Naive thymus-derived CD4-positive, alpha-beta T cell (primary cell): ENCODE measurements at regions not wholly inside any gene's neighbourhood (a gene's known extent, or its start where the extent isn't known, plus 50 kb on each side); places are given as distances from the start of the nearest gene placed in this dataset.
A peak's percentile ranks its signal among the peaks of the same experiment; 100 is the strongest.

Experiments used
- ATAC-seq: fragments of 150-1000 bp; cut with Tn5 transposase; 2 replicates; pipeline ENCODE4 v1.10.0; 2021; ENCODE audit warnings: mild to moderate bottlenecking, moderate library complexity
- CTCF ChIA-PET: fragments of 350-600 bp; sonication (Branson Sonifier 250); formaldehyde crosslinking; loops from one replicate; lab custom pipeline; 2021; ENCODE audit warnings: antibody characterized with exemption; lab: Charles Lee
- POLR2A ChIA-PET: fragments of 350-600 bp; sonication (Branson Sonifier 250); formaldehyde crosslinking; loops from one replicate; lab custom pipeline; 2021; ENCODE audit warnings: antibody characterized with exemption, inconsistent platforms; lab: Charles Lee
- DNase-seq, 9 donors: peaks; one replicate each; pipeline versions ENCODE4 v3.0.0 to v3.0.0-alpha.2; 2020 to 2022; ENCODE audit warnings: mixed read lengths in 1 of 9
- H3K27ac ChIP-seq: one replicate; pipeline ENCODE4 v1.7.0; 2013; ENCODE audit warnings: mild to moderate bottlenecking, low read depth, low read length, moderate library complexity
- H3K27me3 ChIP-seq, 2 donors: one replicate each; pipeline ENCODE4 v1.7.0; 2013; ENCODE audit warnings: low read length in 2 of 2, mild to moderate bottlenecking in 2 of 2, moderate library complexity in 2 of 2; ENCODE audit not compliant: control insufficient read depth in 2 of 2, insufficient read depth in 2 of 2
- H3K36me3 ChIP-seq, 3 experiments: 1 replicate in 2 of 3; 2 replicates in 1 of 3; pipeline ENCODE4 v1.7.0; 2013; ENCODE audit warnings: low read length in 3 of 3, mild to moderate bottlenecking in 3 of 3, moderate library complexity in 1 of 3; ENCODE audit not compliant: insufficient read depth in 3 of 3, control insufficient read depth in 2 of 3
- H3K4me1 ChIP-seq, 2 donors: one replicate each; pipeline ENCODE4 v1.7.0; 2013; ENCODE audit warnings: low read length in 2 of 2, mild to moderate bottlenecking in 2 of 2, moderate library complexity in 1 of 2; ENCODE audit not compliant: control insufficient read depth in 2 of 2, insufficient read depth in 2 of 2
- H3K4me3 ChIP-seq: 2 replicates; pipeline ENCODE4 v1.7.0; 2013; ENCODE audit warnings: mild to moderate bottlenecking, low read length
- H3K9me3 ChIP-seq, 3 experiments: 1 replicate in 2 of 3; 2 replicates in 1 of 3; pipeline ENCODE4 v1.7.0; 2013; ENCODE audit warnings: low read length in 3 of 3; ENCODE audit not compliant: control insufficient read depth in 2 of 3
- H3K27ac Mint-ChIP-seq, 9 donors: one replicate each; pipeline ENCODE4 v1.8.0; 2020 to 2022; ENCODE audit warnings: mixed read lengths in 9 of 9, mild to moderate bottlenecking in 8 of 9, moderate library complexity in 5 of 9, inconsistent platforms in 2 of 9
- H3K27me3 Mint-ChIP-seq, 5 donors: one replicate each; pipeline ENCODE4 v1.8.0; 2021 to 2022; ENCODE audit warnings: mixed read lengths in 5 of 5, mild to moderate bottlenecking in 1 of 5
- H3K36me3 Mint-ChIP-seq, 5 donors: one replicate each; pipeline ENCODE4 v1.8.0; 2020 to 2022; ENCODE audit warnings: mixed read lengths in 5 of 5, mild to moderate bottlenecking in 3 of 5, inconsistent platforms in 1 of 5
- H3K4me1 Mint-ChIP-seq, 7 donors: one replicate each; pipeline ENCODE4 v1.8.0; 2020 to 2022; ENCODE audit warnings: mixed read lengths in 7 of 7, mild to moderate bottlenecking in 3 of 7, inconsistent platforms in 1 of 7
- H3K4me3 Mint-ChIP-seq, 10 donors: one replicate each; pipeline ENCODE4 v1.8.0; 2020 to 2022; ENCODE audit warnings: mild to moderate bottlenecking in 10 of 10, mixed read lengths in 10 of 10, moderate library complexity in 6 of 10, inconsistent platforms in 2 of 10
- H3K9me3 Mint-ChIP-seq, 11 donors: one replicate each; pipeline ENCODE4 v1.8.0; 2020 to 2022; ENCODE audit warnings: mixed read lengths in 11 of 11, mild to moderate bottlenecking in 4 of 11, inconsistent platforms in 1 of 11, moderate library complexity in 1 of 11
- intact Hi-C, 2 donors: fragments of 100-400 bp; cut with micrococcal nuclease; formaldehyde crosslinking; loops; one replicate each; pipeline ENCODE4 v1.15.1; 2023

DNA sequence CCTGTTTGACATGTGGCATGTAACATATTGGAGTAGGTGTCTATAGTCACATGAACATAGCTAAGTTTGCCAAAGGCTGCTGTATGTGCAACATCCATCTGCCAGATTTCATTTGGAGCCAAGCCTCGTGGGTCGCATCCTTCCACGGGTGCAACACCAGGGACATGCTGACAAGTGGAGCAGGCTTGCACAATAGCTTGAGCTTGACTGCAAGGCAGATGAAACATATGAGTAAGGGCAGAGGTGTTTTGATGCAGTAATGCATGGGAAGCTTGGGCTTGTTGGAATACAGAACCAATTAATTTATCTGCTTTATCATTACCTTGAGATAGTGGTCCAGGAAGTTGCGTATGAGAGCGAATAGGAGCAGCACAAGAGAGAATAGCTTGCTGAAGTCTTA is 74.1 kb upstream of the BTN3A2 start:
- Histone ChIP-seq H3K36me3 (no peaks in the 10 kb centered on the region), H3K27ac (no peak overlapping the region), H3K4me3 (no peak overlapping the region), H3K4me1 (no peaks in the 10 kb centered on the region), H3K9me3 (no peaks in the 10 kb centered on the region), H3K27me3 (no peaks in the 10 kb centered on the region)
- Mint-ChIP-seq H3K27ac (no peak overlapping the region), H3K4me1 (peaks cover 3 to 16% (median 11%) of the 10 kb centered on the region in 7 donors), H3K9me3 (peaks cover 0 to 12% (median 5%) of the 10 kb centered on the region in 11 donors), H3K27me3 (peaks cover 0 to 5% (median 5%) of the 10 kb centered on the region in 5 donors), H3K4me3 (no peak overlapping the region), H3K36me3 (peaks cover 0 to 8% (median 0%) of the 10 kb centered on the region in 5 donors)
- ATAC-seq (no peak), DNase-seq (no peak)
- CTCF ChIA-PET = no interaction called here
- POLR2A ChIA-PET = interaction anchor here (0.9 to 1.8 kb wide), 7 partner anchors 17 to 1581 kb away, joined by 3 to 4 read pairs (median 3); a partner anchor contains a TSS
- intact Hi-C loops = no loop called here

- POLR2A ChIA-PET = interaction anchor here (0.5 to 1.6 kb wide), 4 partner anchors 10 to 1516 kb away, joined by 4 read pairs; a partner anchor contains a TSS
- peaks cover 0 to 8% (median 0%) of the 10 kb centered on the region in 11 donors for H3K9me3 Mint-ChIP-seq
- no peak overlapping the region for H3K4me3 ChIP-seq
Observed at GRCh38 chr6:26292709-26293108, 72.3 kb upstream of the BTN3A2 start.

DNA sequence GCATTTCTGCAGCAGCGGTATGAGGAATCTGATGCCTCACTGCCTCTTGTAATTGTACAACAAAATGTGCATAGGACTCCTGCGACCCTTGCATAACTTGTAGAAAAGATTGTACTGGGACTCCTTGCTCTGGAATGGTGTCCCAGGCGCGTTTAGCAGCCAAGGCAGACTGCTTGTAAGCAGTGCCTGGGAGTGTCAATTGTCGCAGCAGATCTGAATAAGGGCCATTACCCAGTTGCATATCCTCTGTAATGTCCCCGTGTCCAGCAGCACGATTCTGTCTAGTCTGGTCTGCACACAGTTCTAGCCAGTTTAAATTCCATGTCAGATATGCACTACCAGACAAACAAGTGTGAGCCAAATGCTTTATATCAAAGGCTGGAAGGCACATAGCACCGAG is 70.7 kb upstream of the BTN3A2 start:
- POLR2A ChIA-PET = interaction anchor here (0.6 to 1.3 kb wide), 2 partner anchors 9 to 270 kb away, joined by 4 to 6 read pairs; no protein-coding TSS in a partner anchor
- no peak overlapping the region for H3K4me3 Mint-ChIP-seq

More at GRCh38 chr6:26292709-26293108, 72.3 kb upstream of the BTN3A2 start:
- no peak for ATAC-seq
- Mint-ChIP-seq H3K36me3 (peaks cover 0 to 6% (median 0%) of the 10 kb centered on the region in 5 donors), H3K4me1 (peaks cover 3 to 13% (median 6%) of the 10 kb centered on the region in 7 donors), H3K27ac (no peak overlapping the region), H3K27me3 (peaks cover 0 to 7% (median 0%) of the 10 kb centered on the region in 5 donors), H3K4me3 (no peak overlapping the region)
- H3K9me3 ChIP-seq = no peaks in the 10 kb centered on the region
- H3K36me3 ChIP-seq = no peaks in the 10 kb centered on the region
- H3K27ac ChIP-seq = no peak overlapping the region
- H3K27me3 ChIP-seq = no peaks in the 10 kb centered on the region
- DNase-seq = no peak
- no peaks in the 10 kb centered on the region for H3K4me1 ChIP-seq
- intact Hi-C loops = no loop called here
- CTCF ChIA-PET = no interaction called here

GRCh38 chr6:26295691-26296555 is 69.1 kb upstream of the BTN3A2 start:
- Mint-ChIP-seq H3K27me3 (peaks cover 0 to 9% (median 0%) of the 10 kb centered on the region in 5 donors), H3K36me3 (peaks cover 0 to 2% (median 0%) of the 10 kb centered on the region in 5 donors), H3K4me1 (peaks cover 3 to 15% (median 6%) of the 10 kb centered on the region in 7 donors), H3K9me3 (no peaks in the 10 kb centered on the region), H3K27ac (peak overlapping the region in 7 of 9 donors; percentile 13 to 61 (median 35)), H3K4me3 (peak overlapping the region in 9 of 10 donors; percentile 11 to 78 (median 35))
- H3K9me3 ChIP-seq = no peaks in the 10 kb centered on the region
- no peaks in the 10 kb centered on the region for H3K4me1 ChIP-seq
- no peak for DNase-seq
- no peak overlapping the region for H3K27ac ChIP-seq
- H3K27me3 ChIP-seq = no peaks in the 10 kb centered on the region
- no peaks in the 10 kb centered on the region for H3K36me3 ChIP-seq
- CTCF ChIA-PET = no interaction called here
- no peak for ATAC-seq
- POLR2A ChIA-PET = interaction anchor here (1.0 to 1.3 kb wide), 2 partner anchors 8 to 99 kb away, joined by 3 to 4 read pairs; a partner anchor contains a TSS
- H3K4me3 ChIP-seq = no peak overlapping the region
- intact Hi-C loops = no loop called here

More for the DNA sequence above, 70.7 kb upstream of the BTN3A2 start:
- Histone ChIP-seq H3K27me3 (no peaks in the 10 kb centered on the region), H3K4me3 (no peak overlapping the region), H3K36me3 (no peaks in the 10 kb centered on the region), H3K9me3 (no peaks in the 10 kb centered on the region), H3K27ac (no peak overlapping the region), H3K4me1 (no peaks in the 10 kb centered on the region)
- Mint-ChIP-seq H3K27ac (no peak overlapping the region), H3K9me3 (peaks cover 0 to under 1% (median 0%) of the 10 kb centered on the region in 11 donors), H3K27me3 (peaks cover 0 to 9% (median 0%) of the 10 kb centered on the region in 5 donors), H3K36me3 (peaks cover 0 to 2% (median 0%) of the 10 kb centered on the region in 5 donors), H3K4me1 (peaks cover 3 to 13% (median 6%) of the 10 kb centered on the region in 7 donors)
- DNase-seq = no peak
- intact Hi-C loops = no loop called here
- CTCF ChIA-PET = no interaction called here
- ATAC-seq = no peak

DNA sequence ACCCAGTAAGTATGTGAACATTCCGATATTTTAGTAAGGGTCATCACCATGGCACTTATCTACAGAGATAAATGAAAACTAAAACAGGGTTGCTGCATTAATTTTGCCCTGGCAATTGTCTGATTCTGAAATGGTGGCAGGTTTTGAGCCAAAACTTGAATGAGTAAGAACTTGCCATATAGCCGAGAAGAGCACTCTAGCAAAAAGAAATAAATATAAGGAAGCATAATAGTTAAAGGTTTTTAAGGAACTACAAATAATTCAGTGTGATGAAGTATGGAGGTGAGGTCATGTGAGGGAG is 68.5 kb upstream of the BTN3A2 start:
- H3K36me3 Mint-ChIP-seq = peaks cover 0 to 2% (median 0%) of the 10 kb centered on the region in 5 donors
- H3K27ac Mint-ChIP-seq = no peak overlapping the region
- peaks cover 0 to 9% (median 0%) of the 10 kb centered on the region in 5 donors for H3K27me3 Mint-ChIP-seq
- peaks cover 3 to 15% (median 6%) of the 10 kb centered on the region in 7 donors for H3K4me1 Mint-ChIP-seq
- H3K4me1 ChIP-seq = no peaks in the 10 kb centered on the region
- H3K36me3 ChIP-seq = no peaks in the 10 kb centered on the region
- H3K9me3 Mint-ChIP-seq = no peaks in the 10 kb centered on the region
- POLR2A ChIA-PET = no interaction called here
- DNase-seq = no peak
- intact Hi-C loops = no loop called here
- no peak for ATAC-seq
- no peak overlapping the region for H3K4me3 ChIP-seq
- CTCF ChIA-PET = no interaction called here
- H3K27me3 ChIP-seq = no peaks in the 10 kb centered on the region
- H3K27ac ChIP-seq = no peak overlapping the region
- H3K9me3 ChIP-seq = no peaks in the 10 kb centered on the region
- no peak overlapping the region for H3K4me3 Mint-ChIP-seq

GRCh38 chr6:26296857-26297648 is 67.9 kb upstream of the BTN3A2 start:
- Histone ChIP-seq H3K36me3 (no peaks in the 10 kb centered on the region), H3K4me1 (no peaks in the 10 kb centered on the region), H3K27ac (no peak overlapping the region), H3K9me3 (no peaks in the 10 kb centered on the region), H3K27me3 (no peaks in the 10 kb centered on the region), H3K4me3 (no peak overlapping the region)
- Mint-ChIP-seq H3K4me1 (peaks cover 3 to 18% (median 6%) of the 10 kb centered on the region in 7 donors), H3K27ac (no peak overlapping the region), H3K27me3 (peaks cover 0 to 9% (median 0%) of the 10 kb centered on the region in 5 donors), H3K9me3 (no peaks in the 10 kb centered on the region), H3K36me3 (peaks cover 0 to 2% (median 0%) of the 10 kb centered on the region in 5 donors), H3K4me3 (no peak overlapping the region)
- ATAC-seq (no peak), DNase-seq (no peak)
- ChIA-PET CTCF (no interaction called here), POLR2A (interaction anchor here (0.8 to 1.4 kb wide), 2 partner anchors 12 to 98 kb away, joined by 3 read pairs; a partner anchor contains a TSS)
- intact Hi-C loops = no loop called here
